GM12891 (cell line): ENCODE measurements at regions not wholly inside any gene's neighbourhood (a gene's known extent, or its start where the extent isn't known, plus 50 kb on each side); places are given as distances from the start of the nearest gene placed in this dataset.

Experiments
- DNase-seq: peaks from one replicate; pipeline ENCODE4 v3.0.0; 2011; ENCODE audit warnings: low spot score; ENCODE audit not compliant: insufficient read length
- FAIRE-seq: peaks from 2 replicates; lab custom pipeline; 2011; peaks lifted over from hg19 to GRCh38; lab: Jason Lieb, UNC
- PAX5 ChIP-seq: IDR thresholded peaks from 2 replicates; pipeline ENCODE4 v1.6.1; 2011; ENCODE audit warnings: low read length, moderate library complexity, mild to moderate bottlenecking; ENCODE audit not compliant: insufficient read depth, severe bottlenecking
- POLR2A ChIP-seq: IDR thresholded peaks from 2 replicates; pipeline ENCODE4 v1.6.1; 2011; ENCODE audit warnings: low read depth, low read length, control low read depth
- POLR2AphosphoS5 ChIP-seq: IDR thresholded peaks from 2 replicates; pipeline ENCODE4 v1.6.1; 2011; ENCODE audit warnings: low read depth, low read length, control low read depth
- POU2F2 ChIP-seq: IDR thresholded peaks from 2 replicates; pipeline ENCODE4 v1.6.1; 2011; ENCODE audit warnings: low read depth, mild to moderate bottlenecking, control low read depth, low read length, moderate library complexity
- SPI1 ChIP-seq: IDR thresholded peaks from 2 replicates; pipeline ENCODE4 v1.6.1; 2011; ENCODE audit warnings: low read depth, low read length, control low read depth
- TAF1 ChIP-seq: IDR thresholded peaks from 2 replicates; pipeline ENCODE4 v1.6.1; 2011; ENCODE audit warnings: low read depth, low read length, control low read depth

DNA sequence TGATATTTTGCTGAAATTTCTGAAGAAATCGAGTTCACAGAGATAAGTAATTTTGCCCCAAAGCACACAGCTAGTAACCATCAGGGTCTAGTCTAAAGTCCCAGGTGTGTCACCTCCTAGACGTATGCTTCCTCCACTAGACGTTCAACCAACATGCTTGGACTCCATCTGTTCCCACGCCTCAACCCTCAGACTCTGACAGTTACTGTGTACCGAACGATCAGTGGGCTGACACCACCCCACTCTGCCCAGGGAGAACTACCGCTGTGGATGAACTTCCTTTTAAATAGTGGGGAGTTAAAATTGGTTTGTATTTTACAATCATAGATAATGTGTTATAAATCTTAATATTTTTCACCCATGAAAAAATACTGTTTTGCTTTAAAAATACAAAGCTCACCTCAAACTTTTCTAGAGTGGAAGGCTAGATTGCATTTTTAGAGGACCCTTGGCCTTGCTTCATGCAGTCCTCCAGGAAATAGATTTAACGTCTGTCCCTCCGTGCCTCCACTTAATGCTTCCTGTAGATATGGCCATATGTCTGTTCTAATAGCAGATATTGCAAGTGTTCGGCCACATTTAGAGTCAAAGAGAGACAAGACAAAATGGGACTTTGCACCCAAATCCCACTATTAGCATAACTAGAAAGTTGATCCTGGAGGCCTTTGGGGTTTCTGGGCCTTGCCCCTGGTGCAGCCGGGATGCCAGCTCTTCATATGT, 91.4 kb upstream of the ZPBP start:
- TF ChIP-seq PAX5: no peak
- no peak for TF ChIP-seq TAF1
- no peak for TF ChIP-seq POLR2A
- no peak for TF ChIP-seq POU2F2
- TF ChIP-seq POLR2AphosphoS5: no peak
- no peak for TF ChIP-seq SPI1
- no peak for FAIRE-seq
- DNase-seq: no peak

DNA sequence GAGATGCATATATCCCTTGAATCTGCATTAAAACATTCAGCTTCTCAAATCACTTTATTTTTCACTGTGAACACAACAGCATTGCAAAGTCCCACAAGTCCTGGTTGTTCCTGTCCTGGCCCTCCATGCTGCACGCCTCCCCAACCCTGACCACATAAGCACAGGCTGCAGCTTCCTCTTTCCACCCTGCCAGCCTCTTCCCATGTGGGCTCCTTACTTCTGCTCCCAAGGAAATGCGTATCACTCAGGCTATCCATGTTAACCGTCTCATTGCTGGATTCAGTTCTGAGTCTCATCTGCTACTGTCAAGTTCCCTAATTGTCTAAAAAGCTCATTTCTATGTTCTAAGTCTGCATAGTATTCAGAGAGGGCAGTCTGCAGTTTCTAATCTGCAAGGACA, 89.7 kb upstream of the ZPBP start:
- DNase-seq (no peak), FAIRE-seq (no peak)
- no peak for TF ChIP-seq POU2F2
- no peak for TF ChIP-seq PAX5
- TF ChIP-seq POLR2AphosphoS5: no peak
- TF ChIP-seq POLR2A: no peak
- TF ChIP-seq SPI1: no peak
- no peak for TF ChIP-seq TAF1

DNA sequence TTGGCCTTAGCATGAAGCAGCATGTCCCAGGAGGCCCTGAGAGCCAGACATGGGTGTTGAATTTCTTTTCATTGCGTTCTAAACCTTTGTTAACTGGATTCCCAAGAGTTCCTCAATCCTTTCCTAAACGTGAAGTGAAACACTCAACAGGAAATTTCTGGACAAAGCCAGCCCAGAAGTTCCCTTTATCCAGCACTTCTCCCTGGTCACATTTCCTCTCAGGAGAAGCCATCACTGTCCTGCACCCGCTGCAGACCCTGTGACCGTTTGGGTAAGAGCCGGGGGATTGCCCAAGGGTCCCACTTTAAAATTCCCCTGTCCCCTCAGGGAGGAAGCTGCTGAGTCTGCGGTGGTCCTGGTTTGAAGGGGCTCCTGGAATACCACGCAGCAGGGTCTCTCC, 88.0 kb upstream of the ZPBP start:
- no peak for TF ChIP-seq POLR2AphosphoS5
- no peak for TF ChIP-seq SPI1
- TF ChIP-seq POLR2A: no peak
- TF ChIP-seq POU2F2: no peak
- no peak for TF ChIP-seq PAX5
- TF ChIP-seq TAF1: no peak
- DNase-seq (no peak), FAIRE-seq (no peak)

DNA sequence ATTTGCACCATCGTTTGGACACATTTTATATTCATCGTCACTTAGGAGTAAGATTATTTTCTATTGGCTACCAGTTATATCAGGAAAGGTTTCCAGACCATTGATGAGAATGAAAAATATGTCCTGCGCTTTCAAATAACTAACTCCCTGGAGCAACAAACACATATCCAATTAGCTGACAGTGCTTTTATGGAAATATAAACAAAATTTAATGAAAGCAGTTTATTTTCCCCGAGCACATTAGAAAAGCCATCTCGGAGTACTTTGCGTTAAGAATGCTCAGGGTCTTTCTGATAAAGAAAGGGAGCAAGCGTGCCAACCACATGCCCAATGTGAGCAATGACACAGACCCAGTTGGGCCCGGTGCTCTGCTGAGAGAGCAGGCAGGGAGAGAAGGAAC, 85.1 kb upstream of the ZPBP start:
- TF ChIP-seq POLR2AphosphoS5 (no peak), PAX5 (no peak)
- DNase-seq: no peak
- no peak for FAIRE-seq

DNA sequence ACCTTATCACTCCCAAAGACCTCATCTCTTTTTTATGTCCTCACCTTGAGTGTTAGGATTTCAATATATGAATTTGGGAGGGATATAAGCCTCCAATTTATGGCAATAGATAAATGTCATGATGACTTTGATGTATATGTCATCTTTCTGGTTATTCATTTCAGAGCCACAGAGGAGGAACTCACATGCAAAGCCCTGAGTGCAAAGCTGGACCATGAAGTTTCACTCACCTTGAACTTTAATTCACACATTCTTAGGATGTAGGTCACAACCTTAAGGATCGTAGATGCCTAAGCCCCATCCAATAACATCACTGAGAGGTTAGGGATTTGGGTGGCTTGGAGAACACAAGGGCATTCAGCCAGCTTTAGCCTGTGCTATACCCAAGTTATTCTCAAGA, 81.9 kb upstream of the ZPBP start:
- no peak for TF ChIP-seq POLR2AphosphoS5
- FAIRE-seq (peak; percentile 9), DNase-seq (no peak)

DNA sequence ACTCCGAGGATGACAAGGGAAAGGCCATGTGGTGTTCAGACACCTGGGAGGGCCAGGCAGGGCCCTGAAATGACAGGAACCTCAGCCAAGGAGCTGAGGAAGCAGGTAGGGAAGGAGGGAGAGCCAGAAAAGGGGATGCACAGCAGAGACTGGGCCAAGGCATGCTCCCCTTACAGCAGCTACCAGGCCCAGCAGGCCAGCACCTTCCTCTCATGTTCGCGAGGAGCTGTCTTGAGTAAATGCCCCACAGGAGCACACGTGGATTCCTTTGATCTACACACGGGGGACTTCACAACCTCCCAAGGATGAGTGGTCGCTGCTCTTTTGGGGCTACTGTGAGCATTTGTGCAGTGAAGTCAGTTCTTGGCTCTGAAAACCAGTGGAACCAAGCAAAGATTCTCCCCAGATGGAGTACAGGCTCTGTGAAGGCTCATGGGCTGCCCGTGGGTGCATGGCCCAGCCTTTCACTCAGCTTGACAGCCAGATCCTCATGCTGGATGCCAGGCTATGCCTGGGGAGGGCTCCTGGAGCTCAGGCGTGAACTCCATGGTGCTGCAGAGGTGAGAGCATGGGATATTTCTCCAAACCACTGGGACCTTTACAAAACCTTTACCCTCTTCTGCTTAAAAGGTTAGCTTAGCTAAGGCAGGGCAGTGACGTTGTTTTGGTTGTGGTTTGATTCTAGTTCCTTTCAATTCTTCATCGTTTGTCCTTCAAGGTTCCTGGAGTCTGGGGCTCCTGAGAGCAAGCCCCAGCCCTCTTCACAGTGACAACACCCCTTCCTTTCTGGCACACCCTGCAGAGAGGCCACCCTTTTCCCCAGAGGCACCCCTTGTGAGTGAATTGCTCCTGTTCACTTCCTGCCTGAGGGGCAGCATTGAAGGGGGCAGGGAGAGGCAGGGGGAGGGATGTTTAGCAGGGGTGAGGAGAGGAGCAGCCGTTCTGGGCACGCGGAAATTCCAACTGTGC, 74.2 kb upstream of the ZPBP start:
- FAIRE-seq (peak; percentile 89), DNase-seq (peak; percentile 19)
- TF ChIP-seq POU2F2 (no peak), SPI1 (no peak), PAX5 (no peak), TAF1 (no peak)

DNA sequence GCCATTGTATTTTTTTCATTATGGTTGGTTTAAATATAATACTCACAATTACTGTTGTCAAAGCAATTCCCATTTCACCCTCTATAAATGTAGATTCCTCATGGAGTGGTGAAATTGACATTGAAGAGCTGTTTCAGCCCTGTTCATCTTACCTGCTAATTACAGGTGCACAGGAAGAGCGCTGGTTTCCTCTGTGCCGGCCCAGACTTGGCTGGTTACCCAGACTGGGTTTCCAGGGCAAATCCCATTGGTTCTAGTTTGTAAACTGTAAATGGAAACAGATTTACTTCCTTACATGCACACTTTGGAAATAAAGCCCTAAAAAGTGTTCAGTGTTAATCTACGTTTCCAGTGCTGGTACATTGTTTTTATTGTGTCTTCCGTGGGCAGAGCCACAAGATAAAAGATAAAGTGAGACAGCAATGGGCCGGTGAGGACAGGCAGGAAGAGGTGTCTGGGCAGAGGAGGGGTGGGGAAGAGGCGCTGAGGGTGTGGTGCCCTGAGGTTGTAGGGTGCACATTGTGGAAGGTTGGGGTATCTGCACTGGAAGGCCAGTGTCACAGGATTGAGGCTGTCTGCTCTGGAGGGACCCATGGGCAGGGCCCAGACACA, 71.6 kb upstream of the ZPBP start:
- peak; percentile 72 for FAIRE-seq
- TF ChIP-seq POU2F2 (no peak), POLR2A (no peak), TAF1 (no peak), PAX5 (no peak), POLR2AphosphoS5 (no peak), SPI1 (no peak)

DNA sequence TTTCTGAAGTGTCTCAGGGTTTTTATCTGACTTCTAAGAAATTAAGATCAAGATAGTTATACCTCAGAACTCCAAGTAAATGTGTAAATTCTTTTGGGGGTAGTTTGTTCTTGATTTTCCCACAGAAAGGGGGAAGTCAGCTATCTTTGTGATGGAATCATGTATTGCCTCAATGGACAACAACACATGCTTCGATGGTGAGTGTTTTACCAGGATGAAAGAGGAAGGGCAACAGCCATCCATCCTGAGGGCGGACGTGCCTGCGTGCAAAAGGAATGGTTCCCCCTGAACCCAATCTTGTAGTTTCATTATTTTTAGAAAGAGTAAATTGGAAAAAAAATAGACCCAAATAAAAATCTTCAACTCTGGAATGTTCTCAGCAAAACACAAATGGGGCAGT, 67.2 kb upstream of the ZPBP start:
- FAIRE-seq: no peak
- TF ChIP-seq POU2F2: no peak
- TF ChIP-seq POLR2AphosphoS5: no peak
- TF ChIP-seq TAF1: no peak
- TF ChIP-seq SPI1: 0 out of 2 replicates have a peak, but pooled peaks have one; percentile 1
- DNase-seq: no peak

More for the DNA sequence above, 71.6 kb upstream of the ZPBP start:
- no peak for DNase-seq

DNA sequence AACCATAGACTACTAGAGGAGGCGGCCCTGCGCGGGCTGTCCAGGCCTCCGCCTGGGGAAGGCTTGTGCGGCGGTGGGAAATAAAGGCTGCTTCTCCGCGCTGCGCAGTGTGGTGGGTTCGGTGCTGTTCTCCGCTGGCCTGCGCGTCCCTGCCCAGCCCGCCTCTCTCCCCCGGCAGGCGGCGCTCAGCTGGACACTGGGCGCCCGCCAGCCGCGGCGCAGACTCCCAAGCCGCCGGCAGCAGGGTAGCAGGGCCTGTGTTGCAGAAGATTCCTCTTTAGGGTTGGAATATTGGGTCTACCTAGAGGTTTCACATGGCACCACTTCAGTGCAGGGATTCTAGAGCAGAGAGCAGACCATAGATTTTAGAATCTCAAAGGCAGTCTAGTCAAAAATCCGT, 66.1 kb upstream of the ZPBP start:
- TF ChIP-seq POLR2AphosphoS5: no peak
- TF ChIP-seq POU2F2: no peak
- TF ChIP-seq PAX5: no peak
- no peak for TF ChIP-seq POLR2A
- TF ChIP-seq TAF1: no peak
- TF ChIP-seq SPI1: no peak
- FAIRE-seq (no peak), DNase-seq (no peak)

DNA sequence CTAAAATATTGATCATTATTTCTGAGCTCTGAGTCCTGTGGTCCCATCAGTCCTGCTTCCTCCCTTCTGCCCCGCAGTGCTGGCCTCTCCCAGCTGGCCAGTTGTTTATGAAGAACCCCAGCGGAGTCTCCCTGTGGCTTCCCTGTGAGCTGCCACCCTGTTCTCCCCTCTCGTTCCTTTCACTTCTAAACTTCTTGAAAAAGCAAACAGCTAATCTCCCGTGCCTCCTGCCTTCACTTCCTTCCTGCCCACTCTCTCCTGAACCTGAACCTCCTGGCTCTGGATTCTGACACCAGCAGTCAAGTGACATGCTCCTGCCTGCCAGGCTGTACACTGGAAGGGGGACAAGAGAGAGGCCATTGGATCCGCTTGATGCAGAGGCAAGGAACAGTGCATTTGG, 63.7 kb upstream of the ZPBP start:
- no peak for DNase-seq
- FAIRE-seq: peak; percentile 62
- TF ChIP-seq TAF1 (no peak), SPI1 (no peak; the same call in 1 of the 2 replicates), POLR2AphosphoS5 (no peak), POU2F2 (no peak), PAX5 (no peak), POLR2A (no peak)
